ENCODE measurements at regions not wholly inside any gene's neighbourhood (a gene's known extent, or its start where the extent isn't known, plus 50 kb on each side); places are given as distances from the start of the nearest gene placed in this dataset.

GRCh38 chr12:44930972-44931600 is 55.0 kb upstream of the NELL2 start:
- H3K4me1 ChIP-seq, result no peaks in the 10 kb centered on the region
- no peaks in the 10 kb centered on the region for H3K36me3 ChIP-seq
- H3K27me3 ChIP-seq (ENCODE audit: low read depth), result no peaks in the 10 kb centered on the region
- DNase-seq, result no peak
- TF ChIP-seq CTCF (IDR thresholded peaks at IDR 0.05; ENCODE audit: borderline replicate concordance), result peak; percentile 68
- intact Hi-C loops (cut with micrococcal nuclease), result loop anchor here (5.0 kb wide), 1 partner anchor 914 kb away; no protein-coding TSS in a partner anchor
- no peak overlapping the region for H3K27ac ChIP-seq (replicated peaks)
- no peak overlapping the region for H3K4me3 ChIP-seq
- H3K9me3 ChIP-seq (replicated peaks), result no peaks in the 10 kb centered on the region

DNA sequence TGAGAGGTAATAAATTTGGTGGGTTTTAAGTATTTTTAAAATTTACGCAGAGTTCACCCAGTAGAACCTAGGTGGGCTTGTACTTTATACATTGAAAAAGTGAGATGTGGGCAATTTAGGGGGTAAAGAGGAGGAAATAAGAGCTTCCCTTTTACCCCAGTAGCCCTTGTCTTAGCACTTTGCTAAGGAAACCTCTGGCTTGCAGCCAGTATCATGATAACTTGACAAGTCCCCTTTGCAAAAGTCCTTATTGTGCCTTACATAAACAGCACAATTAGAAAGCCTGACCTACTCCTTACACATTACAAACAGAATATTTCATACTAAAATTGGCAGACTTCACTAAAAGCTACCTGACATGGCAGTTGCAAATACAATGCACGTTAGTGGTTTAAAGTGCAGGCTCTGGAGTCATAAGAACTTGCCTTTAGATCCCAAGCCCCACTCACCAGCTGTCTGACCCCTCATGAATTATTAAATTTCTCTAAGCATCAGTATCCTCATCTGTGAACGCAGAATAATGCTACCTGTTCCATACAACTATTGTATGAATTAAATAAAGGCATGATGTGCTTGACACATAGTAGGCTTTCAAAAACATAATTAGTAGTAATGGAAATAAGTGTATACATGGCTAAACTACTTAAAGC is 53.2 kb upstream of the NELL2 start:
- no peaks in the 10 kb centered on the region for H3K27me3 ChIP-seq (ENCODE audit: low read depth)
- H3K27ac ChIP-seq (replicated peaks), result no peak overlapping the region
- no peak overlapping the region for H3K4me3 ChIP-seq
- TF ChIP-seq CTCF (IDR thresholded peaks at IDR 0.05; ENCODE audit: borderline replicate concordance), result no peak
- H3K4me1 ChIP-seq, result no peaks in the 10 kb centered on the region
- H3K9me3 ChIP-seq (replicated peaks), result no peaks in the 10 kb centered on the region
- intact Hi-C loops (cut with micrococcal nuclease), result loop anchor here (5.0 kb wide), 1 partner anchor 972 kb away; no protein-coding TSS in a partner anchor
- H3K36me3 ChIP-seq, result no peaks in the 10 kb centered on the region
- DNase-seq, result no peak

All from left ventricle myocardium inferior (tissue), 1 donor.